ENCODE measurements at regions not wholly inside any gene's neighbourhood (a gene's known extent, or its start where the extent isn't known, plus 50 kb on each side); places are given as distances from the start of the nearest gene placed in this dataset.

- DNase-seq: no peak
These were observed 230.1 kb upstream of the CELF2 start for GRCh38 chr10:10787586-10787985.

DNA sequence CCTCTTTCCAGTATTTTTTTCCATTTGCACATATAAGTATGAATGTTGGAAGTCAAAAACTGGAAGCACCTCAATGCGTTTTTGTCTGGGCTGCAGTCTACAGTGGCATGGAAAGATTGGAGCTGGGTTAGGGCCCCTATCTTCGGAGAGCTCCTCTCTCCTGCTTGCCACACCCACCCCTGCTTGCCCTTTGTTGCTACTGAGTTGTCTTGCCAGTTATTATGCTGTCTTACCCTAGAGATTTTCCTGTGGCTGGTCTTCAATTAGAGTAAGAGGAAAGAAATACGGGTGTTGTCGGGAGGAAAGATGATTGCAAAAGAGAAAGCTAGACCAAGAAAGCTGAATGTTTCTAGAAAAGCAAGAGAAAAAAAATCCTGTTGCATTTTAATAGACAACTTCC, 228.9 kb upstream of the CELF2 start:
- no peak for DNase-seq

DNA sequence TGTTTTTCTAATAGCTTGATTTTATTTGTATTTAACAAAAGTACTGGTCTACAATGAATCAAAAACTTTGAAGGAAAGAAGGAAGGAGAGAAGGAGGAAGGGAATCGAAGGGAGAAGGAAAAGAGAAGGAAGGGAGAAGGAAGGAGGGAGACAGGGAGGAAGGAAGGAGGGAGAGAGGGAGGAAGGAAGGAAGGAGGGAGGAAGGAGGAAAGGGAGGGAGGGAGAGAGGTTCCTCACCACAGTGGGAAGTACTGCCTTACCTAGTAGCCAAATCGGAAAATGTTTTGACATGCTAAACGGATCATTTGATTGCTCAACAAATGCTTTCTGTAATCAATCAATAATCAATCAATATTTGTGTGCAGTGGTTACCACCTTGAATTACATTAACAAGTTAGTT, 225.8 kb upstream of the CELF2 start:
- DNase-seq: no peak

GRCh38 chr10:10792681-10793080, 225.0 kb upstream of the CELF2 start:
- no peak for DNase-seq

DNA sequence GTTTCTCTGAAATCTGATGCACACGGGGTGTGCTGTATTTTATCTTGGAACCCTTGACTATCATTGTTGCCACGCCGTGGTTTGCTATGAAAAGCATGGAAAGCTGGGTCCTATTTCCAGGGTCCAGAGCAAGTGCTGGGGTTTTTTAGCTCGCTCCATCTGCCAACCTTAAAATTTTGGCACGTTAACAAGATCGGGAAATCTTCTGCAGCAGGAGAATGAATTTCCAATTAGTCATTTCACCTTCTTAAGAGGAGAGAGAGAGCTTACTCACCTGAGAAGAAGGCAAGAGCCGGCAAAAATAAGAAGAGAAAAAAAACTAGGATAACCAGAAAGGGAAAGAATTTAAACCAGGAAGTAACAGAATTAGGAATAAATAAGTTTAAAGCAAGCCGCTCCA, 223.6 kb upstream of the CELF2 start:
- DNase-seq: no peak

DNA sequence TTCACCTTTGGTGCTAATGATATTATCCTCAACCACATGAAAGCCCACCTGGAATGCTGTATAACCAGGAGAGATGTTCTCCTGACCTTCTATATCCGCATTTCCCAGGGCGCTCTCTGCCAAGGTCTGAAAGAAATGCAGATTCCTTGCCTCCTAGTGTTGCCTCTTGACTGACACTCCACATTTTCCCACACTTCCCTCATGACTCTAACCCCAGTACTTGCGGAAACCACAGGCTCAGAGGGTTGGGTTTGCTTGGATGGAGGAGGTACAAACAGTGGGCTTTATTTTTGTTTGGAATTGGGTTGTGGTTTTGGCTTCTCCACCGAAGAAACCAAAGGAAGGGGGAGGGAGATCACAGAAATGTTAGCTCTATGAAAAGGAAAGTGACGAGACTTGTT, 222.9 kb upstream of the CELF2 start:
- no peak for DNase-seq

- DNase-seq: no peak
These were observed 221.5 kb upstream of the CELF2 start for GRCh38 chr10:10796061-10796773.

DNA sequence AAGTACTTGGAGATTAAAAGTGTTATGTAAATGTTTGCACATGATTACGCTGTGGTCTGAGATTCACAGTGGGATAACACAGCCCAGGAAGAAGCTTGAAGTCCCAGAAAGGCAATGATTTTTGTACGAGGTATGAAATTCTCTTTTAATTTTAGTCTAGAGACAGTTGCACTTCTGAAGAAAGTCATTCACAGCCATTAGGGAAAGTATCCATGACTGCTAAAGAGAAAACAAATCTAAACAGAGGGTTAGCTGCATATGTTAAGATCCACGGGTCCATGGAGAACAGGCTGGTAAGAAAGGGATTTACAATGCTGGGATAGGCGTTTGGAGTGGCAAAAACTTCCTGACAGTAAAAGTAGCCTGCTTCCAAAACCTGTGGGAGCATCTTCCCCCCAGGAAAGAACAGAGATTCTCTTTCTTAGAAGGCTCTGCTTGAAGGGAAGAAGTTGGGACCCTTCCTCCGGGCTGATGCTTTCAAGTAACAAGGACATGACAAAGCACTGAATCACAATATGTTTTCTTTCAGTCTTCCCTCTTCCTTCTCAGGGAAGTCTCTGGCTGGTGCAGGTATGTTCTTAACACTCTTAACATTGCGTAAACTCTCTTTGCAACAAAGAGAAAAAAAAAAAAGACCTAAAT, 220.8 kb upstream of the CELF2 start:
- no peak for DNase-seq

- DNase-seq: no peak
These were observed 220.2 kb upstream of the CELF2 start for GRCh38 chr10:10797513-10797912.

DNA sequence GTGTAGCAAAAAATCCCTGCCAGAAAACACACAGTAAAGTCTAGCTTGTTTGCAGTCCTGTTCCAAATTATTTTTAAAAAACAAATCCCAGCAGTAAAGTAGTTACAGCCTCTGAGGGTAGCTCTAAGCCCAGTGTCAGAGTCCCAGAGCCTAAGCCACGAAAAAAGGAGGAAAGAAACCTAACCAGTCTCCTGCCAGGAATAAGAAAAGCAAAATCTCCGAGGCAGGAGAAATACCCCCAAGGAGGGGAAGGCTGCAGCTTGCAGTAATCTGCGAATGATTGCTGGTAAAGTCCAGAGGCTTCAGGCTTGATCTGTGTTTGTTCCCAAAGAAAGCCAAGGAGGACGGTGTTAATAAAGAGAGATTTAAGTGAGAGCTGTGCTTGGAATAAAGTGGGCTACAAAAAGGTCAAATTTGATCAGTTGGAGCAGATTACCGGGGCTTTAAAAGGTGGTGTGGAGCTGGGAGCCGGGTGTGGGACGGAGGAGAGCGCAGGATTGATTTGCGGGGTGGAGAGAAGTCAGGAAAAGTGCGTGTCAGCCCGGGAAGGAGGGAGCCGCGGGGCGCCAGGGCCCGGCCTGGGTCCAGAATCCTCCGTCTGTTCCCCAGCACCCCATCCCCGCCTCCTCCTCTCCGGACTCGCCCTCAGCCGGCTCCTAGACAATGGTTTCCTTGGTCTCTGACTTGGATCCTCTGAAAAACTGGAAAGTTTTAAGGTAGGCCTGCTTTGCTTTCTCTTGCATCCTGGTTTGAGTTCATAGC, 219.4 kb upstream of the CELF2 start:
- no peak for DNase-seq

DNA sequence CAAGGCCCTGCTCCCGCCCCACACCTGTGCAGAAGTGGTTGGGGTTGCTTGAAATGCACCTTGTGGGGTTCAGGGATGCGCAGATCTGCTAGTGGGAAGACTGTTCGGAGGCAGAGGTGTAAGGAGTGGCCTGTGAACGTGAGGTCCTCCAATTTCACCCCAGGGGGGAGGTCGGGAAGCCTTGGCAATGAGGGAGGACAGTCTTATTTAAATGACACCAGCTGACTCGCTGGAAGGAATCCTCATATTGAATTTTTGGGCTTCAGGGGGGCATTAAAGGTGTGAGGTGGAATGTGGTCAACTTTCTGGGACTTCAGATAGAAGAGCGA, 218.8 kb upstream of the CELF2 start:
- DNase-seq: no peak

DNA sequence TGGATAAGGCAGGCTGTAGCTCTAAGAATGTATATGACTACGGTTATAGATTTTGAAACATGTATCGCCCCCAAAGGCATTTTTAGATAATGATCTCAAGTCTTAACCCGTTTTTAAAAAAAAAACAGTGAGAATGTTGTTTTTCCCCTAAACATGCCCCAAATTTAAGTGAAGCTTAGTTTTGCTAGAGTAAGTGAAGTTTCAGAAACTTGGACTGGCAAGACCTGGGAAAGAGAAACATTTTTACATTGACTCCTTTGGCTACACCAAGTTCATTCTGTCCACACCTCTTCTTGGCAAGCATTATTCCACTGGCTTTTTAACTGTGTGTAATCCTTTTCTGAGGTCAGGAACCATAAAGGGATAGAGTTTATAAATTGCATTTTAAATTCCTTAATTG, 216.7 kb upstream of the CELF2 start:
- no peak for DNase-seq

DNA sequence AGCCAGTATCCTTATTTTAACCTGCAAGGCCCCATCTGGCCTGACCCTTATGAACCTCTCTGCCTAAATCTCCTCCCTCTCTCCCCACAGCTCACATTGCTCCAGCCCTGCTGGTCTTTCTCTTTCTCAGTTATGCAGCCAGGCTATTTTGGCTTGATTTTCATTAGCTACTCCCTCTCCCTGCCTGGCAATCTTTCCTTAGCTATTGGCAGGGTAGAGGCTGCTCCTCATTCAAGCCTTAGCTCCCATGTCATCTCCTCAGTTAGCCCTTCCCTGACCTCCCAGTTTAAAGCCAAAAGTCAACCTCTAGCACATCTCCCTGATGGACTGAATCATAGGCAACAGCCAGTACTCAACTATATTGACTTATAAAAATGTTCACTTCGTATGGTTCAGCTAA, 214.4 kb upstream of the CELF2 start:
- DNase-seq: no peak

GRCh38 chr10:10804061-10804460, 213.6 kb upstream of the CELF2 start:
- no peak for DNase-seq

GRCh38 chr10:10804998-10805740, 212.5 kb upstream of the CELF2 start:
- DNase-seq: no peak

GRCh38 chr10:10807106-10807505, 210.6 kb upstream of the CELF2 start:
- no peak for DNase-seq

DNA sequence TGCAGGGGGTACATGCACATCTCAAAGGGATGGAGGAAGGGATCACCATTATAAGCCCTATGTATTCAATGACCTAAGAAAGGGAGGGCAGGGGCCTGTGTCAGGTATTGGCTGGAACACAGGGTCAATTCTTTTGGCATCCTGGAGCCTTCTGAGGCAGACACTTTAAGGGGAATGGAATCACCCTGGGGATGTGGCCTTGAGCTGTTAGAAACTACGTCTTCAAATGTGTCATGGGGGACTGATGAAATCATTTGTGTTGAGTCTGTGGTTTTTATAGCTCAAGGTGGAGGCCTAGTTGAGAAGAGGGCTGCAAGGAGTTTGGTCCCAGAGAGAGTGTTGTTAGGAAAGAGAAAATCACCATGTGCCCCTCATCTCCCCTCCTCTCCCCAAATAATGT, 206.1 kb upstream of the CELF2 start:
- no peak for DNase-seq

GRCh38 chr10:10813656-10814055, 204.0 kb upstream of the CELF2 start:
- no peak for DNase-seq

GRCh38 chr10:10814069-10814468, 203.6 kb upstream of the CELF2 start:
- DNase-seq: no peak

GRCh38 chr10:10816447-10816846, 201.2 kb upstream of the CELF2 start:
- no peak for DNase-seq

DNA sequence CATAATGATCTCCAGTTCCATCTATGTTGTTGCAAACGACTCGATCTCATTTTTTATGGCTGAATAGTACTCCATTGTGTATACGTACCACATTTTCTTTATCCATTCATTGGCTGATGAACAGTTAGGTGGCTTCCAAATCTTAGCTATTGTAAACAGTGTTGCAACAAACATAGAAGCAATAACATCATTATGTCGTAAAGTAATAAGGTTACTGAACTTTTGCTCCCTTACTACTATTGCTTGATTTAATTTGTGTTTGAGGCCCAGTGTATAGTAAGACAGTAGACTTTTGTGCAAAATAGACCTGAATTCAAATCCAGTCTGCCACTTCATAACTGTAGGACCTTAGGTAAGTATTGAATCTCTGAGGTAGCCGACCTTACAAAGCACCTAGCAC, 200.1 kb upstream of the CELF2 start:
- no peak for DNase-seq

GRCh38 chr10:10818082-10818481, 199.6 kb upstream of the CELF2 start:
- DNase-seq: no peak

GRCh38 chr10:10819206-10819856, 198.3 kb upstream of the CELF2 start:
- no peak for DNase-seq
